HAP-1 (cell line): ENCODE measurements at regions not wholly inside any gene's neighbourhood (a gene's known extent, or its start where the extent isn't known, plus 50 kb on each side); places are given as distances from the start of the nearest gene placed in this dataset.

ENCODE experiments used
- DNase-seq, 2 experiments: peaks; one replicate each; pipeline ENCODE4 v3.0.0-alpha.2; 2016 to 2020; ENCODE audit warnings: low spot score in 2 of 2
- H3K27me3 ChIP-seq: fragments of 250-450 bp; sonication (Bioruptor Pico); 2 replicates; pipeline ENCODE4 v1.5.1; 2020; ENCODE audit warnings: low read depth, mild to moderate bottlenecking, moderate library complexity
- H3K36me3 ChIP-seq: fragments of 250-450 bp; sonication (Bioruptor Pico); replicated peaks from 2 replicates; pipeline ENCODE4 v1.5.1; 2020; ENCODE audit warnings: mild to moderate bottlenecking
- H3K4me1 ChIP-seq: fragments of 250-450 bp; sonication (Bioruptor Pico); 2 replicates; pipeline ENCODE4 v1.5.1; 2020; ENCODE audit warnings: mild to moderate bottlenecking
- H3K4me3 ChIP-seq: fragments of 250-450 bp; sonication (Bioruptor Pico); 2 replicates; pipeline ENCODE4 v1.5.1; 2020; ENCODE audit warnings: mild to moderate bottlenecking, moderate library complexity
- H3K9me3 ChIP-seq: fragments of 250-450 bp; sonication (Bioruptor Pico); 2 replicates; pipeline ENCODE4 v1.5.1; 2020; ENCODE audit warnings: mild to moderate bottlenecking, moderate library complexity
- in situ Hi-C: fragments of 300-500 bp; cut with MboI; formaldehyde crosslinking; loops from 3 replicates; pipeline ENCODE4 v1.14.3; 2020; ENCODE audit warnings: low sequenced_read_pairs, inconsistent platforms, mixed read lengths

GRCh38 chr2:21280793-21281192, 157.0 kb downstream of the TDRD15 start:
- Histone ChIP-seq H3K4me1 (peaks cover 15% of the 10 kb centered on the region), H3K9me3 (no peaks in the 10 kb centered on the region), H3K36me3 (no peaks in the 10 kb centered on the region), H3K4me3 (no peak overlapping the region), H3K27me3 (no peaks in the 10 kb centered on the region)
- in situ Hi-C loops: no loop called here
- DNase-seq: no peak

DNA sequence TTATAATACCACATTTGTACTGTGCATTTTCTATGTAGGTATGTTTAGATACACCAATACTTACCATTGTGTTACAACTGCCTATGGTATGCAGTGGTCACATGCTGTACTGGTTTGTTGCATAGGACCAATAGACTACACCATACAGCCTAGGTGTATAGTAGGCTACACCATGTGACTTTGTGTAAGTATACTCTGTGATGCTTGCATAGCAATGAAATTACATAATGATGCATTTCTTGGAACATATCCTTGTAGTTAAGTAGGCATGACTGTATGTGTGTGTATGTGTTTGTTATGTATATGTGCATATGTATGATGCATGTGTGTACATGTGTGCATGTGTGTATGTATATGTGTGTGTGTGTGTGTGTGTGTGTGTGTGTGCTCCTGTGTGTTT, 157.6 kb downstream of the TDRD15 start:
- Histone ChIP-seq H3K27me3 (no peaks in the 10 kb centered on the region), H3K4me1 (peaks cover 15% of the 10 kb centered on the region), H3K9me3 (no peaks in the 10 kb centered on the region), H3K4me3 (no peak overlapping the region), H3K36me3 (no peaks in the 10 kb centered on the region)
- in situ Hi-C loops: no loop called here
- DNase-seq: no peak

DNA sequence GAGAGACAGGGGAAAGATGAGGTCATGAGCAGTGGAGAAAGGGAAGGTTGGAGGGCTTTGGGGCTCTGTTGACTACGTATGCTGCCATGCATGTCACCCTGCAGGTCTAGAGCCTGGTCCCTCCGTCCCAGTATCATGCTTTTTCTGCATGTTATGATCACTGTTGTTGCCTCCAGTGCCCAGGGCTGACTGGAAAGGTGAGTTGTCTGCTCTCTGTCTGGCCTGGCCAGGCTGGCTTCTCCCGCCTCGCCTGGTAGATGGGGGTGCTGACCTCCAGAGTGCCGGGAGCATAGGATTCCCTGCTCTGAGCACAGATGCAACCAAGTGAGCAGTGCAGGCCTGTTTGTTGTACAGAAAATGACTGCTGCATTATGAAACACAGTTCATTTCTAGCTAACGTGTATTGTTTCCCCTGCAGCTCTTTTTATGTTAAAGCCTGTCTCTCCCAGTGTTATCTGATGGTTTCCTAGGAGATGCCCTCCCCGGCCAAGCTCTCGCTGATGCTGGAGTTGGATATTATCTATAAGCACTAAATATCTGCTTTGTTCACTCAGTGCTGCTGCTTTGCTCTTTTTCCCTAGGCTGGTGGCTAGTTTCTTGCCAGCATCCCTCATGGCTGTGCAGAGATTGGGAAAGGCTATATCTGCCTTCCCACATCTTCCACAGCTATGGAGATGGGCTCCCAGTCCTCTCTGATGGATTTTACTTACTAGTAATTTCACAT, 158.2 kb downstream of the TDRD15 start:
- Histone ChIP-seq H3K4me1 (peaks cover 15% of the 10 kb centered on the region), H3K36me3 (no peaks in the 10 kb centered on the region), H3K27me3 (no peaks in the 10 kb centered on the region), H3K4me3 (no peak overlapping the region), H3K9me3 (no peaks in the 10 kb centered on the region)
- DNase-seq: peak; percentile 64 to 79
- in situ Hi-C loops: no loop called here

DNA sequence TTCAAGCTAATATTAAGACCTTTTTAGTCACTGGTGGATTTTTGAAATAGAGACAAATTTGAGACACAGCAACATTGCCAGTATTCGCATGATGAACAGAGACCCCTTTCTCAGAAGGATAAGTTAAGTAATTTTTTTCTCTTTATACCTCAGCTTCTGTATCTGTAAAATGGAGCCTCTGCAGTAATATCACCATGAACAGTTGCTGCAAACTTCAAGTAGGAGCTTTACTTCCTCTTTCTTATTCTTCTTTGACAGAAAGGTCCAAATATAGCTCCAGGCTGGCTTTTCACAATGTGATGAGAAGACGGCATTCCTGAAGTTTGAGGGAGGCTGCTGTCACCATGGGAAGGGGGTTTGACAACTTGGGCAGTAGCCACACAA, 158.7 kb downstream of the TDRD15 start:
- H3K36me3 ChIP-seq: no peaks in the 10 kb centered on the region
- no peak for DNase-seq
- H3K4me3 ChIP-seq: no peak overlapping the region
- H3K4me1 ChIP-seq: peaks cover 15% of the 10 kb centered on the region
- no peaks in the 10 kb centered on the region for H3K27me3 ChIP-seq
- in situ Hi-C loops: no loop called here
- no peaks in the 10 kb centered on the region for H3K9me3 ChIP-seq

- no peaks in the 10 kb centered on the region for H3K36me3 ChIP-seq
- no peaks in the 10 kb centered on the region for H3K27me3 ChIP-seq
- in situ Hi-C loops: no loop called here
- H3K9me3 ChIP-seq: no peaks in the 10 kb centered on the region
- H3K4me3 ChIP-seq: no peak overlapping the region
- DNase-seq: peak; percentile 71 to 77
- peaks cover 20% of the 10 kb centered on the region for H3K4me1 ChIP-seq
Measured at GRCh38 chr2:21288299-21288698, 164.5 kb downstream of the TDRD15 start.

DNA sequence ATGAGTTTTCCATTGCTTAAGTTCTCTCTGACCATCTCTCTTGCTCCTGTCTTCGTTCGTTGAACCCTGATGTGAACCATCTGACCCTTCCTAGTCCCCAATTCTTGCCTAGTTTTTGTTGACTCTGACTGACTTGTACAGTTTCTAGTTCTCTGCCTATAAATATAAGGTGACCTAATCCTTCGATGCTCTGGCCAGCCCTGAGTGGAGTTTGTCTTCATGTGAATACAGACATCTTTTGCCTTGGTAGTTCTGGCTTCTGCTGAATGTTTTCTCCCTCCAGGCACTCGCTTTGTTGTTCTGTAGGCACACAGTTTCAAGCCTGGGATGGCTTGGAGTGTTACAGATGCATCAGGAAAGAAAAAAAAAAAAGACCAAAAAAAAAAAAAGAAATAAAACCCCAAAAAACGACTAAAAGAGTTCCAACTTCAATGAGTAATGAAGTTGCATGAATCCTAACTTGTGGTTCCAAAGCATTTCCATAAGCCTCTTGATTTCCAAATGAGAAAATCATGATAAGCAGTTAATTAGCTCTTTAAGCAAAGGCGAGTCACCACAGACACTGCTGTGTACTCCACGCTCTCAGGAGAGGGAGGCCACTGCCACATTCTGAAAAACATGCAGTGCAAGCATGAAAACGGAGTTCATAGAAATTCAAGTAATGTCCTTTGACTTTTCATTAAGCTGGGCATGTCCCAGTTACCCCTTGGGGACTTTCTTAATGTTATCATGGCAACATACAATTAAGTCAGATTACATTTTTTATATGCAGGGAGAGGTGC, 165.2 kb downstream of the TDRD15 start:
- DNase-seq: peak; percentile 17 to 21
- Histone ChIP-seq H3K36me3 (no peaks in the 10 kb centered on the region), H3K9me3 (no peaks in the 10 kb centered on the region), H3K4me3 (no peak overlapping the region), H3K27me3 (no peaks in the 10 kb centered on the region), H3K4me1 (peaks cover 20% of the 10 kb centered on the region)
- in situ Hi-C loops: no loop called here

DNA sequence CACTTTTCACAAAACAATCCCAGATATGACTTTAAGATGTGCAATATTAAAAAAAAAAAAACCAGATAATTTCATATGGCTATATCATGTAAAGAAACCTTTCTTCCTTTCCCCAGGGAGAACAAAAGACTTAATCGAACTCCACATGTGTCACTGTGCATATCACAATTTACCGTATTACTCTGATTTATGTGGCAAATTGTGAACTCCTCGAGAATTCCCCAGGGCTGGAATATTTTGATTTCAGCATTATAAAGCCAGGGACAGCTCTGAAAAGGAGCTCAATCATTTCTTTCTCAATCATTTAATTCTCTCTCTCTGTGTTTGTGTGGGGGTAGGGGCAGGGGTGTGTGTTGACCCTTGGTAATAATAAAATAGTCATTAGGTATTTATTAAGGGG, 165.8 kb downstream of the TDRD15 start:
- H3K4me3 ChIP-seq: no peak overlapping the region
- in situ Hi-C loops: no loop called here
- no peaks in the 10 kb centered on the region for H3K36me3 ChIP-seq
- H3K4me1 ChIP-seq: peaks cover 20% of the 10 kb centered on the region
- H3K27me3 ChIP-seq: no peaks in the 10 kb centered on the region
- peak in 1 of 2 experiments; percentile 10 for DNase-seq
- no peaks in the 10 kb centered on the region for H3K9me3 ChIP-seq

DNA sequence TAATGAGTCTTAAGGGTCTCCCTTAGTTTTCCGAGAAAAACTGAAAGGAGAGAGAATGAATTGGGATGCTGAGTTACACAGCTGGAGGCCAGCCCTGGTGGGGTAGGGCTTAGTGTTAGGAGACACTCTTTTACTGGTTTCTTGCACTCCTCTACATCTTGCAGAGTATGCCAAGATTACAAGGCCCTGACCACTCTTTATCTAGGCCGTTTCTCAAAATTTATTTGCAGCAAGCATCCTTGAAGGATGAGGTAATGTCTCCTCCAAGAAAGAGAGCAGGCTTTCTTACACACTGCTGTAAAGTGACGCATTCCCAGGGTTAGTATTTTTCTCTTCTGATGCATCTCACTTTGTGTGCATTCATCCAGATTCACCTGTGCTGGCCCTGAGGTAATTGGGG, 166.2 kb downstream of the TDRD15 start:
- H3K36me3 ChIP-seq: no peaks in the 10 kb centered on the region
- no peak overlapping the region for H3K4me3 ChIP-seq
- in situ Hi-C loops: no loop called here
- DNase-seq: no peak
- peaks cover 20% of the 10 kb centered on the region for H3K4me1 ChIP-seq
- no peaks in the 10 kb centered on the region for H3K9me3 ChIP-seq
- H3K27me3 ChIP-seq: no peaks in the 10 kb centered on the region

DNA sequence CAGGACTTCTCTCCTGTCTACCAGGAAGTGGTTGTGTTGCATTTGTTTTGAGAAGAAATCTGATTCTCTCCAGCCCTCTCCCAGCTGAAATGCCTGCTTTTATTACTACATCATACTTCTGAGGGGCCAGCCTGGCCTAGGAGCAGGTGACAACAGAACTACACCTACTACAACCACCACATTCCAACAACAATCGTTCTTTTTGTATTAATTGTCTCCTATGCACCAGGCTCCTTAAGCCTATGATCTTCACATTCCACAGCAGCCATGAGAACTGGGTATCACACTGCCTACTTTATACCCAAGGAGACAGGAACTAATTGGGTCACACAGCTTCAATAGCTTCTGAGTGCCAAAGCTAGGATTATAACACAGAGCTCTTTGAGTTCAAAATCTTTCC, 167.7 kb downstream of the TDRD15 start:
- no peaks in the 10 kb centered on the region for H3K27me3 ChIP-seq
- in situ Hi-C loops: no loop called here
- H3K9me3 ChIP-seq: no peaks in the 10 kb centered on the region
- no peak for DNase-seq
- H3K4me1 ChIP-seq: peaks cover 20% of the 10 kb centered on the region
- H3K4me3 ChIP-seq: no peak overlapping the region
- no peaks in the 10 kb centered on the region for H3K36me3 ChIP-seq

- no peak overlapping the region for H3K4me3 ChIP-seq
- no peak for DNase-seq
- H3K27me3 ChIP-seq: no peaks in the 10 kb centered on the region
- H3K4me1 ChIP-seq: peaks cover 3% of the 10 kb centered on the region
- no peaks in the 10 kb centered on the region for H3K36me3 ChIP-seq
- H3K9me3 ChIP-seq: no peaks in the 10 kb centered on the region
- in situ Hi-C loops: no loop called here
Measured at GRCh38 chr2:21294446-21294845, 170.7 kb downstream of the TDRD15 start.

DNA sequence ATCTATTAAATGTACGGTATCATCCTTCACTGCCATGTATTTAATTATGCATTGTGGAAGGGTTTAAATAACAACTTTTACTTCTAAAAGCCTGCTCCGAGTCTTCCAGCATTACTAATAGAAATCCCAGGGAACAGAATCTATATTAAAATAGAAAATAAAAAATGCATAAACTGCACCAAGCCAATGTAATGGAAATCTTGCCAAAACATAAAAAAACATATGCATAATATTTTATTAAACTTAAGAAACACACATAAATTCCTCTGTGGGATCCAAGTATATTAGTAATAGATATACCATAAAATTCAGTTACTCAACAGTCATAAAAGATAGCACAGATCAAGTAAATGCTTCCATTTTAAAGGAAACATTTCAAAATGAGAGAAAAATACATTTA, 175.6 kb downstream of the TDRD15 start:
- Histone ChIP-seq H3K4me1 (no peaks in the 10 kb centered on the region), H3K27me3 (no peaks in the 10 kb centered on the region), H3K4me3 (no peak overlapping the region), H3K36me3 (no peaks in the 10 kb centered on the region), H3K9me3 (no peaks in the 10 kb centered on the region)
- DNase-seq: no peak
- in situ Hi-C loops: no loop called here

DNA sequence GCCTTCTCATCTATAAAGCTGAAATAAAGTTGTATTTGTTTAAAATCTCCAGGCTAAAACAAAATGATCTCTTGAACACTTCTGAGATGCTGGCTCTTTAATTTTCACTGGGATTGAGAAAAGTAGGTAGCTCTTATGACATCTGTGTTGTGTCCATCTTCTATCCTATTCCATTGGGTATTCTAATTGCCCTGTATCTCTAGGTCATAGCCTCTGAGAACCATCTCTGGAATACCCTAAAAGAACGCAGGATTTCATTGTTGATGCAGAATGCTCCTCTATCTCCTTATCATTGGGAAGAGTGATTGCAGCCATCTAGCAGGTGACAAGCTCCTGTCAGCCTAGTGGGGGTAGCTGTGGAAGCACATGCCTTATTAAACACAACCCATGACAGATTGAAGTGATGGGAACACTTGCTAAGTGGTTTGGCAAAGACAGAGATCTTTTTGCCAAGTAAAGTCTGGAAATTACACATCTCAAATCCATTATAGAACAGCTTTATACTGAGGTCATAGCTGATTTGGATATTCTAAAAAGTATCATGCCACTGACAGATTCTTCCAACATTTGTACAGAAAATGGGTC, 178.2 kb downstream of the TDRD15 start:
- Histone ChIP-seq H3K27me3 (no peaks in the 10 kb centered on the region), H3K4me1 (no peaks in the 10 kb centered on the region), H3K36me3 (no peaks in the 10 kb centered on the region), H3K9me3 (no peaks in the 10 kb centered on the region), H3K4me3 (no peak overlapping the region)
- in situ Hi-C loops: loop anchor here (25.0 kb wide), 2 partner anchors 265 to 640 kb away; partner anchors contain the start of genes APOB, GDF7 and HS1BP3
- no peak for DNase-seq

- no peak for DNase-seq
- in situ Hi-C loops: loop anchor here (25.0 kb wide), 2 partner anchors 267 to 642 kb away; partner anchors contain the start of genes APOB, GDF7 and HS1BP3
- no peak overlapping the region for H3K4me3 ChIP-seq
Measured at GRCh38 chr2:21303876-21304275, 180.1 kb downstream of the TDRD15 start.

DNA sequence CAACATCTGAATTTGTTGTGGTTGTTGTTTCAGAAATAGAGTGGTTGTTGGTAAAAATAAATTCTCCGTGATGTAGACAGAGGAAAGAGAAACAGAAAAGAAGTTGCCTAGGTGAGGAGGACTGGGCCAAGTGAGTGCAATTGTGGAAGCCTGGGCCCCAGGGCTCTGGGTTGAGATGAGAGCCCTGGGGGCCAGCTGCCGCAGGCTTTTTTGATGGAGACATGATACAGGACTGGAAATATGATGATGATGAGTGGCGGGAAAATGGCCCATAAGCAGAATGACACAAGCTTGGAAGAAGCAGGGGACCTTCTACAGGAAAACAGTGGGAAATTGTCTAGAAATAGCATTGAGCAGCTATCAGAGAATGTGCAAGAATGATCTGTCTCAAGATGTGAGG, 181.8 kb downstream of the TDRD15 start:
- Histone ChIP-seq H3K36me3 (no peaks in the 10 kb centered on the region), H3K4me1 (no peaks in the 10 kb centered on the region), H3K9me3 (no peaks in the 10 kb centered on the region), H3K27me3 (no peaks in the 10 kb centered on the region), H3K4me3 (no peak overlapping the region)
- no peak for DNase-seq
- in situ Hi-C loops: loop anchor here (25.0 kb wide), 2 partner anchors 268 to 643 kb away; partner anchors contain the start of genes APOB, GDF7 and HS1BP3

More at GRCh38 chr2:21303876-21304275, 180.1 kb downstream of the TDRD15 start:
- Histone ChIP-seq H3K4me1 (no peaks in the 10 kb centered on the region), H3K9me3 (no peaks in the 10 kb centered on the region), H3K27me3 (no peaks in the 10 kb centered on the region), H3K36me3 (no peaks in the 10 kb centered on the region)
